ENCODE measurements at regions not wholly inside any gene's neighbourhood (a gene's known extent, or its start where the extent isn't known, plus 50 kb on each side); places are given as distances from the start of the nearest gene placed in this dataset.

DNA sequence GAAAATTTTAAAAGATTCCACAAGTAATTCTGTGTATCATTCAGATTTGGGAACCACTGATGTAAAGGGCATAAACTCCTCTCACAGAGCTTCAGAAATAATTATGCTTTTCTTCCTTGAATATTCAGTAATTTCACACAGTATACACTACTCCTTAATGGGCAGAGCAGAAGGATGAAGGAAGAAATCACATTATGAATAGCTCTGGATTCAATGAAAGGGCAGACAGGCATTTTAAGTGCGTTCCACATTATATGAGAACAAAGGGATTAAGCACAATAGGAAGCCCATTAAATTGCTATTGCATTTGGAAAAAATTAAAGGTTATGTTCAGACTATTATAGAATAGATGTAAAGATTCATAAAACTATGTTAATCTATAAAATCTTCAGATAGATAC, 142.6 kb downstream of the PDHA2 start:
- TF ChIP-seq CTCF (IDR thresholded peaks at IDR 0.05) (no peak), POLR2A (IDR thresholded peaks at IDR 0.05) (no peak)

Data from body of pancreas (tissue), 4 donors.